LNCAP (cell line): ENCODE measurements at regions not wholly inside any gene's neighbourhood (a gene's known extent, or its start where the extent isn't known, plus 50 kb on each side); places are given as distances from the start of the nearest gene placed in this dataset.

Experiments
- CTCF ChIP-seq: fragments of 450-650 bp; IDR thresholded peaks from 2 replicates; pipeline ENCODE4 v1.5.1; 2017; ENCODE audit warnings: mild to moderate bottlenecking

- TF ChIP-seq CTCF: no peak
Observed at GRCh38 chr10:3658766-3659165, 126.2 kb downstream of the KLF6 start.

GRCh38 chr10:3656214-3656613 is 128.8 kb downstream of the KLF6 start:
- no peak for TF ChIP-seq CTCF

GRCh38 chr10:3655528-3655927 is 129.5 kb downstream of the KLF6 start:
- no peak for TF ChIP-seq CTCF

- TF ChIP-seq CTCF: no peak
Observed at GRCh38 chr10:3654980-3655379, 130.0 kb downstream of the KLF6 start.

- no peak for TF ChIP-seq CTCF
Observed at GRCh38 chr10:3654496-3654895, 130.5 kb downstream of the KLF6 start.

GRCh38 chr10:3652886-3653285 is 132.1 kb downstream of the KLF6 start:
- TF ChIP-seq CTCF: no peak

- TF ChIP-seq CTCF: no peak
Observed at GRCh38 chr10:3651969-3652653, 132.9 kb downstream of the KLF6 start.

- TF ChIP-seq CTCF: no peak
Observed at GRCh38 chr10:3648576-3648975, 136.4 kb downstream of the KLF6 start.
